Hepatocyte (in vitro differentiated cells): ENCODE measurements at regions not wholly inside any gene's neighbourhood (a gene's known extent, or its start where the extent isn't known, plus 50 kb on each side); places are given as distances from the start of the nearest gene placed in this dataset.

ENCODE experiments used
- DNase-seq: peaks from one replicate; pipeline ENCODE4 v3.0.0-alpha.2; 2016; ENCODE audit warnings: low spot score
- H2AFZ ChIP-seq: fragments of 200-600 bp; sonication (generic); 2 replicates; pipeline ENCODE4 v1.6.0; 2016; ENCODE audit warnings: antibody characterized with exemption, mild to moderate bottlenecking
- H3K27ac ChIP-seq: fragments of 200-600 bp; sonication (generic); 2 replicates; pipeline ENCODE4 v1.5.1; 2016; ENCODE audit warnings: mild to moderate bottlenecking
- H3K27me3 ChIP-seq: fragments of 200-600 bp; sonication (generic); 2 replicates; pipeline ENCODE4 v1.6.1; 2016
- H3K36me3 ChIP-seq: fragments of 200-600 bp; sonication (generic); replicated peaks from 2 replicates; pipeline ENCODE4 v1.5.1; 2016; ENCODE audit warnings: low read depth; ENCODE audit not compliant: insufficient read depth
- H3K4me1 ChIP-seq: fragments of 200-600 bp; sonication (generic); 2 replicates; pipeline ENCODE4 v1.5.1; 2016; ENCODE audit warnings: mild to moderate bottlenecking, moderate library complexity; ENCODE audit not compliant: insufficient read depth
- H3K4me2 ChIP-seq: fragments of 200-600 bp; sonication (generic); 2 replicates; pipeline ENCODE4 v1.6.0; 2016
- H3K4me3 ChIP-seq: fragments of 200-600 bp; sonication (generic); 2 replicates; pipeline ENCODE4 v1.5.1; 2016; ENCODE audit warnings: mild to moderate bottlenecking
- H3K79me2 ChIP-seq: fragments of 200-600 bp; sonication (generic); 2 replicates; pipeline ENCODE4 v1.6.0; 2017; ENCODE audit warnings: mild to moderate bottlenecking
- H3K9me2 ChIP-seq: fragments of 200-600 bp; sonication (generic); replicated peaks from 2 replicates; pipeline ENCODE4 v1.6.0; 2017; ENCODE audit warnings: mild to moderate bottlenecking; ENCODE audit not compliant: insufficient read depth
- H3K9me3 ChIP-seq: fragments of 200-600 bp; sonication (generic); 2 replicates; pipeline ENCODE4 v1.5.1; 2016; ENCODE audit warnings: low read depth, mild to moderate bottlenecking
- H4K20me1 ChIP-seq: fragments of 200-600 bp; sonication (generic); 2 replicates; pipeline ENCODE4 v1.6.0; 2016; ENCODE audit warnings: mild to moderate bottlenecking; ENCODE audit not compliant: insufficient read depth, poor library complexity, severe bottlenecking
- CTCF ChIP-seq: fragments of 200-600 bp; sonication (generic); IDR thresholded peaks from 2 replicates; pipeline ENCODE4 v1.5.1; 2016; ENCODE audit warnings: antibody characterized with exemption, mild to moderate bottlenecking; ENCODE audit not compliant: poor library complexity
- EZH2 ChIP-seq: fragments of 200-600 bp; sonication (generic); IDR thresholded peaks from 2 replicates; pipeline ENCODE4 v1.6.1; 2016; ENCODE audit warnings: antibody characterized with exemption, mild to moderate bottlenecking, borderline replicate concordance
- EZH2phosphoT487 ChIP-seq: fragments of 200-600 bp; sonication (generic); IDR thresholded peaks from one replicate; pipeline ENCODE4 v1.6.1; 2018; ENCODE audit warnings: antibody characterized with exemption, mild to moderate bottlenecking, low read depth, moderate library complexity; ENCODE audit not compliant: unreplicated experiment, severe bottlenecking
- WGBS: methylation state at CpG from one replicate; pipeline ENCODE4 v1.1.6; 2016; ENCODE audit warnings: low lambda C conversion rate; ENCODE audit errors: missing lambda C conversion rate; 5-methylcytosine and 5-hydroxymethylcytosine counted together

GRCh38 chr4:66572949-66573348, 902.7 kb upstream of the EPHA5 start:
- H3K9me3 ChIP-seq = no peaks in the 10 kb centered on the region
- TF ChIP-seq CTCF (no peak), EZH2phosphoT487 (no peak)
- no peaks in the 10 kb centered on the region for H4K20me1 ChIP-seq
- H2AFZ ChIP-seq = no peak overlapping the region
- no peak overlapping the region for H3K4me2 ChIP-seq
- no peak overlapping the region for H3K27ac ChIP-seq
- no peaks in the 10 kb centered on the region for H3K9me2 ChIP-seq
- H3K79me2 ChIP-seq = no peaks in the 10 kb centered on the region
- DNase-seq = no peak
- no peaks in the 10 kb centered on the region for H3K4me1 ChIP-seq
- no peaks in the 10 kb centered on the region for H3K36me3 ChIP-seq
- no peak overlapping the region for H3K4me3 ChIP-seq
- 82% methylated on average over 2 of the region's 2 CpGs for WGBS
- H3K27me3 ChIP-seq = no peaks in the 10 kb centered on the region

DNA sequence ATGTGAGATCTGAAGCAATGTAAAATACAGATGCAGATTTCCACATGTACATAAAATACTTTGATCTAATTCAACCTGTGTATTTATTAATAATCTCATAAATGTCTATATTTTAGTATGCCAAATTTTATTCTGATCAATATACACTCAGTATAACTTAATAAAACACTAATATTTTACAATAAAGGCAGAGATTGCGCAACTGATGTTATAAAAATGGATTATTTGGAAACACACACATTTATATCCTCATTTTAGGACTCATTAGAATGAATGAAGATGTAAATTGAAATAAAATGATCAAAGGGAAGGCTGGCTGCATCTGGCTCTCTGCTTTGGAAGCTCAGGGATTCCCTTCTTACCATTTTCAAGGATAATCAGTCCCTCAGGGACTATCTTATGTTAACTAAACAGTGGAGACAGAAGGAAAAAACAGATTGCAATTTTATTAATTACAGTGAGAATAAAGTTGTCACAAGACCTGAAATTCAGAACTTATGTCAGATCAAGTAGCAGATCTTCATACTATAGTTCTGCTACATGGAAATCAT, 900.9 kb upstream of the EPHA5 start:
- Histone ChIP-seq H2AFZ (no peak overlapping the region), H4K20me1 (no peaks in the 10 kb centered on the region), H3K27me3 (no peaks in the 10 kb centered on the region), H3K4me3 (no peak overlapping the region), H3K9me2 (no peaks in the 10 kb centered on the region), H3K9me3 (no peaks in the 10 kb centered on the region), H3K27ac (no peak overlapping the region), H3K79me2 (no peaks in the 10 kb centered on the region), H3K4me2 (no peak overlapping the region), H3K4me1 (peaks cover 3% of the 10 kb centered on the region), H3K36me3 (no peaks in the 10 kb centered on the region)
- no peak for DNase-seq
- WGBS = 100% methylated on average over 1 of the region's 1 CpG
- no peak for TF ChIP-seq EZH2
- no peak for TF ChIP-seq CTCF
- TF ChIP-seq EZH2phosphoT487 = no peak

- H3K27me3 ChIP-seq = no peaks in the 10 kb centered on the region
- no peak overlapping the region for H3K4me2 ChIP-seq
- H4K20me1 ChIP-seq = no peaks in the 10 kb centered on the region
- H3K36me3 ChIP-seq = no peaks in the 10 kb centered on the region
- H3K9me3 ChIP-seq = no peaks in the 10 kb centered on the region
- H3K9me2 ChIP-seq = no peaks in the 10 kb centered on the region
- H3K27ac ChIP-seq = no peak overlapping the region
- H3K79me2 ChIP-seq = no peaks in the 10 kb centered on the region
- H2AFZ ChIP-seq = no peak overlapping the region
- no peak overlapping the region for H3K4me3 ChIP-seq
- TF ChIP-seq EZH2phosphoT487 (no peak), EZH2 (no peak), CTCF (no peak)
- H3K4me1 ChIP-seq = peaks cover 5% of the 10 kb centered on the region
- no peak for DNase-seq
Observed at GRCh38 chr4:66569228-66569627, 898.9 kb upstream of the EPHA5 start.

DNA sequence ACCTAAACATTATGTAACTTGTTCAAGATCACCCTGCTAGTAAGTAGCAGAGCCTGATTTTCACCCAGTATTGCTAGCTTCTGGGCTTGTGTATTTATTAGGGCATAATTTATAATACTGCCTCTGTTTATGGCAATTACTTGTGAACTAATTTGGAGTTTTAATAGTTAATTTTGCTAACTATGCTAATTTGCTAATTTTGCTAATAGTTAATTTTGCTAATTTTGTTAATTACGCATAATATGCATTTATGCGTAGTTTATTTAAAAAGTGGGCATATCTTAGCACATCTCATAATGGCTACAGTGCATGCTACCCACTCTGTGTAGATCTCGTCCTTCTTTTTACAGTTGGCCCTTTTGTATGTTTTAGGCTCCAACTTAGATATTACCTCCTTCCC, 898.1 kb upstream of the EPHA5 start:
- Histone ChIP-seq H4K20me1 (no peaks in the 10 kb centered on the region), H3K79me2 (no peaks in the 10 kb centered on the region), H3K9me2 (no peaks in the 10 kb centered on the region), H3K4me2 (no peak overlapping the region), H3K27me3 (no peaks in the 10 kb centered on the region), H3K9me3 (no peaks in the 10 kb centered on the region), H3K36me3 (no peaks in the 10 kb centered on the region), H3K4me3 (no peak overlapping the region), H2AFZ (no peak overlapping the region), H3K4me1 (peaks cover 5% of the 10 kb centered on the region), H3K27ac (no peak overlapping the region)
- DNase-seq = no peak
- TF ChIP-seq CTCF (no peak), EZH2 (no peak), EZH2phosphoT487 (no peak)
- WGBS = 93% methylated on average over 3 of the region's 3 CpGs
